CD4-positive, alpha-beta T cell treated with Interferon gamma for 1 hour (primary cell): ENCODE measurements at regions not wholly inside any gene's neighbourhood (a gene's known extent, or its start where the extent isn't known, plus 50 kb on each side); places are given as distances from the start of the nearest gene placed in this dataset.

Experiments
- DNase-seq: peaks from one replicate; pipeline ENCODE4 v3.0.0-alpha.2; 2020

DNA sequence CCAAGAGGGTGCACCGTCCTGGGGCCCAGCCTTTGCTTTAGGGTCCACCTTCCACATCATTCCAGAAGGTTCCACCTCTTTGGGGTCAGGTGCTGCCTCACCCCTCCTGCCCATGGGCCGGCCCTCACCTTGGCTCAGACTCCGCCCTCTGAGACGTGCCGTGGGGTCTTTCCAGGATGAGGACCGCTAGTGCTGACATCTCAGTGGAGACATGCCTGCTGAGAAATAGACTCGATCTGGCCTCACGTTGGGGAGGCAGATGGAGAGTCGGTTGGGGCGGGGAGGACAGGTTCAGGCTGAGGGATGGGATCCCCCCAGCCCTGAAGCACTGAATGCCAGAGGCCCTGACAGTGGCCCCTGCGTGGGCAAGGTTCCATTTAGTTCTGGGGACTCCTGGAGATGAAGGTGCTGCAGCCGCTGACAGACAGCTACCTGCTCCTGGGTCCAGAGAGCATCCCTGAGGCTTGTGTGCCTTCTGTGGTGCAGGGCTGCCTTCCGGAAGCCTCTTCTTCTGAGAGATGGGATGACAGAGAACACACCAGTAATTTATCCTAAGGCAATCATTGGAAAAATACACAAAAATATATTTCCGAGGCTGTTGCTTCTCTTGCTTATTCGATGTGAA, 185.3 kb downstream of the KIF26A start:
- DNase-seq = no peak

DNA sequence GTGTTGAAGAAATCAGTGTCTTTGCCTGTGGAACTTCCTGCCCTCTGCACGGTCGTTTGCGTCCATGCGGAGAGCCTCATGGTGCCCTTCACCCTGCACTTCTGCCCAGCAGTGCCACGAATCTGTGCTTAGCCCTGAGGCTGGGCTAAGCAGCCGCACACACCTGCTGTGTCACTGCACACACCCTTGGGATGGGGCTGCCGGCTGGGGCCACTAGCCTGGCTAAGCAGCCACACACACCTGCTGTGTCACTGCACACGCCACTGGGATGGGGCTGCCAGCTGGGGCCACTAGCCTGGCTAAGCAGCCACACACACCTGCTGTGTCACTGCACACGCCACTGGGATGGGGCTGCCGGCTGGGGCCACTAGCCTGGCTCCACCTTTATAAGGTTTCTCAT, 188.5 kb downstream of the KIF26A start:
- no peak for DNase-seq

DNA sequence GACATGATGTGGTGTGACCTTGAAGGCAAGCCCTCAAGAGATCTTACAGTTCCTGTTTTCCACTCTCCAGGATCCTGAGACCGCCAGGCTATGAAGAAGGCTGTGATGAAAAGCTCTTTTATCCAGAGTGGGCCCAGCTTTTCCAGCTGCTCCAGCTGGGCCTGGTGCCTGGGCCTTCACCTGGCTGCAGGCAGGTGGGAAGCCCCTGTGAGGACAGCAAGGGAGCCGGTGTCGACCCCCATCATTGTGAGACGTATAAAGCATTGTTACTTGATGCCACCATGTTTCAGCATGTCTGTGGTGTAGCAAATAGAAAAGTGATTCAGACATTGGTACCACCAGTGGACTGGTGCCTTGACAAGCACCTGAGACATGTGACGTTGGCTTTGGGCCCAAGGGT, 190.2 kb downstream of the KIF26A start:
- no peak for DNase-seq

DNA sequence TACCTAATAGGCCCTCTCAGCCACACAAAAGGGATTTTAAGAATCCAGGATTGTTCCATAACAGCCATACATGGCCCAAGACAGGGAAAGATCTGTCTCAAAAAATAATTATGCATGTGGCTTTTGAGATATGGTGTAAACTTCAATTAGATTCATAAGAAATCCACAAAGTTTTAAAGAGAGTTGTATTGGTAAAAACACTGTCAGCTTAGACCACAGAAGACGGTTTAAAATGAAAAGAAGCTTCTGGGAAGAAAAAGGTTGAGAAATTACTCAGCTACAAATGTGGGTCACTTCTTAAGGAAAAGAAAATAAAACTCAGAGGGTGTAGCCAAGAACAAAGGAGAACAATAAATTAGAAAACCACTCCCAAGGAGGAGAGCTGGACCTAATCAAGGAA, 191.4 kb downstream of the KIF26A start:
- DNase-seq = no peak

DNA sequence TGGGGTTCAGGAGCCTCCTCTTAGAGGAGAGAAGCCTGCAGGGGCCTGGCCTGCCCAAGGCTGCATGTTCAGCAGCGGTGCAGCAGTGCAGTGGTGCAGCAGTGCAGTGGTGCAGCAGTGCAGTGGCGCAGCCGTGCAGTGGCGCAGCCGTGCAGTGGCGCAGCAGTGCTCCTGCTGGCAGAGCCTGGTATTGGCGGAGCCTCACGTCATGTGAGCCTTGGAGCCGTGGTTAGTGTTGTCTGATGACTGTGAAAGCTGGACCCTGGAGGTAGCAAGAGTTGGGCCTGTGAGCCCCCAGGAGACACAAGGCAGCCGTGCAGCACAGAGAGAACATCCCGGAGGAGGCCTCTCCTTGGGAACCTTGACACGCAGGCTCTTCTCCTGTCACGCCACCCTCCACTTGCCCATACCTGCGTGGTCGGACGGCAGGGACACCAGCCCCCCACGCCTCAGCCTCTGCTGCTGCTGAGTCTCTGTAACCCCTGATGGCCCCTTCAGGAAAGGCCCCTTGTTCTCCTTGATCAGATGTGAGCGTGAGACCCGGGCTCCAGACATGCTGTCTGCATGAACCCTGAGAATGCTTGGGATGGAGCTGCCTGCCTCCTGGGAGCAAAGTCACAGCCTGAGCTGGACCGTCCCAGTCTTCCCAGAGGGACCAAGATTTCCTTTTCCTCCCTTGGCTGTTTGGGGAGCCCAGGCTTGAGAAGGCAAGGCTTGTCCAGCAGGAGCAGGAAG, 193.7 kb downstream of the KIF26A start:
- DNase-seq = no peak

DNA sequence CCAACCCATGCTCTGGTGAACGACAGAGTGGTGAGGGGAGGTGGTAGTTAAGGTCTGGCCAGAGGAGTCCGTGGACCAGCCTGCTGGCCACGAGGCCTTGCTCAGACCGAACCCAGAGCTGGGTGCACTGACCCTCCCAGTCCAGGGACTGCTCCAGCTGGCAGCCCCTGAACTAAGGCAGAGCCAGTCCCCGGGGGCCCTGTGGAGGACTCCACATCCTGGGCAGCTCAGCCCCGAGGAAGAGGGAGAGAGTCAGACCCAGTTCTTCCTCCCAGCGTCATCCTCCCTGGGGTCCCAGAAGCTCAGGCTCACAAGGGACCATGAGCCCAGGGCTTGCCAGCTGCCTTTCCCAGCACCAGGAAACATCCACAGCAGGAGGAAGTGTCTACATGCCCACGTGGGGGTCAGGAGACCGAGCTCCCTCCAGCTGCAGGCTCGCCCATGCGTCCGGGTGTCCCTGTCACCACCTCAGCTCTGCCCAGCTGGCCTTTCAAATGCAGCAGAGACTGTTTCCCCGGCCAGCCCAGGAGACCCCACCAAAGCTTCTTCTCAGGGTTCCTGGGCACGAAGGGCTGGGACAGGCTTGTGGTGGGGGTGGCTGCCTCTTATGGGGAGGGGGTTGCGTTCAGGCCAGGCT, 194.4 kb downstream of the KIF26A start:
- DNase-seq = no peak

DNA sequence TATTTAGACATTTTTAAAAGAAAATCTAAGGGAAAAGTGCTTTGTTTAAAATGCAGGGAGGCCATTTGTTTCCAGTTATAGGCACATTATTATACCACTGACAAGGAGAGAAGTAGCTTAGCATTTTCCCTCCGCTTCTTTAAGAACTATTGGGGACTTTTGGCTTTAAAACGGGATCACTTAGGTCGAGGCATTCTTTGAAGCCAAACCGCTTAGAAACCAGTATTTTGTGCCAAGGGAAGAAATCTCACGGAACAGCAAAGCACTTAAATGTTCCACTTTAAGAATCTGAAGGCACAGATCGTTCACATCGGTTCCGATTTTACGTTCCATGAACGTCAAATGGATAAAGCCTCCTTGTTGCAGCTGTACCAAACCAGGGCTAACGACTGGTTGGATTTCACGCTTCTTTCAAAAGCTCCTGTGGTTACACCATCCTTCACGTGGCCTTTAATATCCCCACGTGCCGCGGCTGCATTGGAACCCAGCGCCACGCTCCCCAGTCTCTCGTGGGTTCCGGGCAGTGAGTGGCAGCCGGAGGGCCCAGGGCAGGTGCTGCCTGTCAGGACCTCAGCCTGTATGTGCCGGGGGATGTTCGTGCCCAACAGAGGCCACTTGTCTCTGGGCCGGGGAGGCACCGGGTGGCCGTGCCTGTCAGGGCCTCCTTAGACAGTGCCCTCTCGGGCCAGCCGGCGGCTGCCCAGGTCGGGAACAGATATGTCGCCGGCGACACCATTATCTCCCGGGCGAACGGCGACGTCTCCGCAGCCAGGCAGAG, 195.4 kb downstream of the KIF26A start:
- no peak for DNase-seq

DNA sequence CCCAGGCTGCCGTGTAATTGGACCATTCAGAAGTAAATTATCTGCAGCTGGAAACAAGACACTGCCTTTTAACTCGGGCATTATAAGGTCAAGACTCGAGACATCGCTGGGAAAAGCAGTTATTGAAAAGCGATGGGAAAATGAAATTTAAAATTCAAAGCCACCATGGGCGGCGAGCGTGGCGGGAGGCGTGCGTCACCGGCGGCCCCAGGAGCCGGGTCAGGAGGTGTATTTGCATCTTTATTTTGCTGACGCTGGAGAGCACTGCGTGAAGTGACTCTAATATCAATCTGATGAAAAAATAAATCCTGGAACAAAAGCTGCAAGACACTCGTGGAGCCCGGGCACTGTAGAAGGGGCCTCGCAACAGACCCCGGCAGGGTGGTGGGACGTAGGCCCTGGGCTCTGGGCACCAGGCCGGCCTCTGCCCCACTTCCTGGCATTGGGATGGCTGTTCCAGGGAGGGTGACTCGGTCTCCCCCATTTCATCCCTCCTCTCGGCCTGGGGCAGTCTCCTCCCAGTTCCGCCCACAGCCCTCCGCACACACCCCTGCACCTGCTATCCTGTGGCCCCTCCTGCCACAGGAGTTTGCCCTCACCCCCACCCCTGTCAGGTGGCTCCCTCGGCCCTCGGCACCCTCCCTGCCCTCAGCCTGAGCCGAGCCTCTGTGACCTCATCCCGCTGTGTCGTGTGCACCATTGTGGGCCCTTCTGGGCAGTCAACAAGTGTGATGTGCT, 196.2 kb downstream of the KIF26A start:
- no peak for DNase-seq

DNA sequence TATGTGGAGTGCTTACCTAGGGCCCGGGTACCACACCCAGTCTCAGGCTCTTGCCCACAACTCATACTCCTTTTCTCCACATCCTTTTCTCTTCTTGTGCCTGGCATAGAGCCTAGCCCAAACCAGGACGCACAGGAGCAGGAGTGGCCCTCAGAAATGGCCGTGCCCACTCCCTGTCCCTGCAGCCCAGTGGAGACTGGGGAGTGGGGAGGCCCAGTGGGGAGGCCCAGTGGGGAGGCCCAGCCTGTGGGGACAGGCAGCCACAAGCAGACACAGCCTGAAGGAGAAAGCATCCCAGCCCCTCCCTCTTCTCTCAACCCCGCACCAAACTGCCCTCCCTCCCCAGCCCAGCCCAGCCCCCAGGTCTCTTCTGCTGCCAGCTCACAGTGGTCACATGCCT, 196.8 kb downstream of the KIF26A start:
- no peak for DNase-seq

DNA sequence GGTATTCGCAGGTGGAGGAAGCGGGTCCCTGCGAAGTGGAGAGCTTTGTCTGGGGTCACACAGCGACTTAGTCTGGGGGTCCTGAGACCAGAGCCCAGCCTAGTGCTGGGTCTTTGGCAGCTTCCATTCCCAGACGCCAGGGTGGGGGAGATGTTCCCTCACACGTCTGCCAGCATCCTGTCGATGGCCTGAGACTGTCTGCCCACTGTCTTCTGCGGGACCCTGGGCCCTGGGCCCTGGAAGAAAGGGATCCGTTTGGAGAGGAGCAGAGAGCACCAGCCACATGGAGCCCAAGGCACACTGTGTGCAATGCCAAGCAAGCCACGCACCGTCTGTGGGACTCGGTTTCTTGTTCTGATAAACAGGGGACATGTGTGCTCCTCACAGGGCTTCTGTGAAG, 197.2 kb downstream of the KIF26A start:
- no peak for DNase-seq

DNA sequence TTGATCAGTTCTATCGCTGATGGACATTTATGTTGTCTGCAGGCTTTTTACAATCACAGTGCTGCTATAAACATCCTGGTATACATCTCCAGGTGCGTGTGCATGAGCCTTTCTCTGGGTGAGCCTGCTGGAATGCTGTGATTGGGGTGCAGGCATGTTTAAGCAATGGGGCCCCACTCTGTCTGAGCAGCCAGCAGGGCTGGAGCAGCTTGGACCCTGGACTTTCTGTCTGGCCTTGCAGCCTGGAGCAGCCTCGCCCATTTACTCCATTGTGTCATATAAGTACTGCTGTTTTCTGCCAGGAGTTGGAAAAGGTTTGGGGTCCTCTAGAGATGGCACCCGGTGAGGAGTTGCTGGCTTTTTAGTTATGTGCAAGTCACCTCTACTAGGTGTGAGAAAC, 199.0 kb downstream of the KIF26A start:
- DNase-seq = no peak

DNA sequence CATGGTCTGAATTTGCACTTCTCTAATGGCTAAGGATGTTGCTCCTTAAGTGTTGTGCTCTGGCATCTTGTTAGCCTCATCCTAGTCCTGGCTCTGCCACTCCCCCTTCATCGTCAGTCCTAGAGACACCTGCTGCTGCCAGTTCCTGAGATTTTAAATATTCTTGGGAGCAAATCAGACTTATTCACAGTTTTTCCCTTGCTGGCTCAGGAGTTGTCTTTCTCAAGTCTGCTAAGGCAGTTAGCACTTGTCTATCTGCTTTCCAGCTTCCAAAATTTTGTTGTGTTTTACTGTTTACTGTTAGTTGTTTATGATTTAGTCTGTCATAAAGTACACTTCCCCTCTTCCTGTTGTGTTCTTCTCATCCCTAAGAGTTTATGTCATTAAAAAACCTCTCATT, 201.0 kb downstream of the KIF26A start:
- DNase-seq = no peak

DNA sequence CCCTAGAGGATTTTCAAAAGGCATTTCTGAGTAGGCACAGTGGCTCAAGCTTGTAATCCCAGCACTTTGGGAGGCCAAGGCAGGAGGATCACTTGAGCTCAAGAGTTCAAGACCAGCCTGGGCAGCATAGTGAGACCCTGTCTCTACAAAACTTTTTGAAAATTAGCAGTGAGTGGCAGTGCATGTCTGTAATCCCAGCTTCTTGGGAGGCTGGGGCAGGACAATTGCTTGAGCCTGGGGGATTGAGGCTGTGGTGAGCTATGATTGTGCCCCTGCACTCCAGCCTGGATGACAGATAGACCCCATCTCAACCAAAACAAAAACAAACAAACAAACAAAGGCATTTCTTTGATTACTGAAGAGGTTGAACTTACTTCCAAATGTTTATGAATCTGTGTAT, 201.4 kb downstream of the KIF26A start:
- DNase-seq = no peak

DNA sequence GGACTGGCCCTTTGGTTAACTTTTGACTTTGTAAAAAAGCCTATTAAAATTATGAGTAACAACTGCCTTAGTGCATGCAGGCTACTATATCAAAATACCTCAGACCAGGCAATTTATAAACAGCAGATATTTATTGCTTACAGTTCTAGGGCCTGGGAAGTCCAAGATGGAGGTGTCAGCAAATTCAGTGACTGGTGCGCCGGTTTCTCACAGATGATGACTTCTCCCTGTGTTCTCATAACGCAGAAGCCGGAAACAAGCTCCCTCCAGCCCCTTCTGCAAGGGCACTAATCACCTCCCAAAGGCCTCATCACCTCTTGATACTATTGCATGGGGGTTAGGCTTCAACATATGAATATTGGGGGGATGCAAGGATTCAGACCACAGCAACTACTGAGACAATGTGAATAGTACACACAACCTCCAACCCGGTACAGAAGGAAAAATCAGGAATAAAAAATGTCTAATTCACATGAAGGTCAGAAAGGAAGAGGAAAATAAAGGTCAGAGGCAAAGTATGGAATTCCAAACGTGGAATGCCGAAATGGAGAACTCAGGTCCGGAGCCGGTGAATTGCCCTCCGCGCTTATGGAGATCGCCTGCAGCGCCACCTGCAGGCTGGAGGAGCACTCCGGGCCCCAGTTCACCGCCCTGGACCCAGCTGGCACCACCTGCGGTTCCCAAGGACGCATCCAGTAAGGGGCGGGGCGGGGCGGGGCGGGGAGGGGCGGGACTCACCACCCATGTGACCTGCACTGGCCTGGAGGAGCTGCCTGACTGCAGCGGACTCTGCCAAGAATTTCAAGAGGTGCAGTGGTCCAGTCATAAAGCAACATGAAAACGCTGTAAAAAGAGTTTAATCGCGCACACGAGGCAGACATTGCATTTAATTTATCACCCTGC, 203.4 kb downstream of the KIF26A start:
- DNase-seq = no peak

DNA sequence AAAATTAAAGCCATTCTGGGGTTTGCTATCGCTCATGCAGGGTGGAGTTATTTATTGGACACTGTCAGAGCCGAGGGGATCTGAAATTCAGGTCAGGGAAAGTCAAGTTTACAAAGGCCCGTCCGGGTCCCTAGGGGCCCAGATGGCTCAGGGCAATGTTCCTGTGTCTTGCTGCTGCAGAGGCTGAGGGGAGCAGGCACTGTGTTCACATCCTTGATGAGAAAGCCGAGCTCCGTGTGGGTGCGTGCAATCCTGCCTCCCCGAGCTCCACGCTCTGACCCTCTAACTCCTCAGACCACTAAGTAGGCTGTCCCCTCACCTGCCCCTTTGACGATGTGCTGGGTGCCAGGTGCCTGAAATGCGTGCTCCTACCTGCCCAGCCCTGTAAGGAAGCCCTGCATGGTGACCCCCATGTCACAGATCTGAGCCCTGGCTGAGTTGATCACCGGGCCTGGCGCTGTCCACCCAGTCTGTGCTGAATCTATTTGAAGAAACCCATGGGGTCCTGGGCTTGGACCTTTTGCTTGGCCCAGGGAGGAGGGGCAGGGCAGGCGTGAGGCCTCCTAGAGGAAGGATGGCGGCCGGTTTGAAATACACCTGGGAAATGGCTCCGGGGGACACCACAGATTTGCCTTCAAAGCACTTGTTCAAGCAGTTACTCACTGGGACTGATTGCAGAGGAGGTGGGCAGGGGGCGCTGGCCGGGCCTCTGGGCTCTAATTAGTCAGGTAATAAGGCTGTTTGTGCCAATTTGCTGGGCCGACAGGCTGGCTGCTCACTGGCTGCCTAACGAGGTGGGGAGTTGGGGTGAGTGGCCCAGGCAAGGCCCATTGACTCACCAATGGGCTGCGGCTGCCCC, 204.3 kb downstream of the KIF26A start:
- no peak for DNase-seq

DNA sequence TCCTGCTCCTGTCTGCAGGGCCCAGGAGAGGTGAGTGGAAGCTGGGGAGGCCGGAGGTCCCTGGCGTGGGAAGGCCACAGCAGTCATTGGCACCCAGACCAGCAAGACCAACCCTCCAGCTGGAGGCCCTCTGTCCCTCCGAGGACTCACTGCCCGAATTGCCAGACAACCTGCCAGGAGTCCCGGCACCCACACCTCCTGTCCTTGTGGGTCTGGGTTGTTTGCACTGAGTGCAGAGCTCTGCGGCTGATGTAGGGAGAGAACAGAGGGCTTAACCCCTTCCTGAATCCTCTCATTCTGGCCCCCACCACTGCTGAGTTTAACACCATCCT, 204.9 kb downstream of the KIF26A start:
- no peak for DNase-seq

DNA sequence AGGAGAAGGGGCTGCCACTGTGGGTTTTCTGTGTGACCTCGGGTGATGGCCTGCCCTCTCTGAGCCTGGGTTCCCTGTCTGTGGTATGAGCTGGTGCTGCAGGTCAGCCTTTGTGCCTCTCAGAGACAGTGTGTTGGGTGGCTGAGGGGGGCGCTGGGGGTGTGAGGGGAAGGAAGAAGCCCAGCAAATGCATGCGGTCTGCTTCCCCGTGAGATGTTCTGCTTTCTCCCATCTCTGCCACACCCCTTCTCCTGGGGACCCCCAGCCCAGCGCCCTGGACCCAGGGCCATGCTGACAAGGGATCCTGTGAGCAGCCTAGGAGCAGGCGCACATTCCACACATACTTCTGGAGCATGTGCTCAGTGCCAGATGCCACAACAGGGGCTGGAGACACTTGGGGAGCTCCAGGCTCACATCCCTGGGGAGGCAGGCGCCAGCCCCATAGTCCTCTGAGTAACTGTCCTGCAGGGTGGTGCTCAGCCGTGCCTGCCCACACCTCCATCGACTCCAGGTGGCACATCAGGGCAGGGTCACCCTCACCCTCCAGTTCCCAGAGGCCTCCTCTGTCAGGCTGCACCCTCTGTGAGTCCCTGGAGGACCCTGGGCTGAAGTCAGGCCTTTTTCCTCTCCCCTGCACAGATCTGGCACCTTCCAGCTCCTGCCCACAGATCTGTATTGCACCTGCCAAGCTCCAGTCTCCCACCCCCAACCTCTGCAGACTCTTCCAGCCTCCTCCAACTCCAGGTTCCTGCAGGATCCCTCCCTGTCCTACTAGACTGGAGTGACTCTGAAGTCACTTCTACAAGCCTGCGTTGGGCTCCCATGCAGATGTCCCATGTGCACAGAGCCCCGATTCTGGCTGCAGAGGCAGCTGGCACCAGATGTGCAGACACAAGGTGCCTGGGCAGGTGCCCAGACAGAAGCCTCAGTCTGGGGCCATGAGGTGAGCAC, 205.6 kb downstream of the KIF26A start:
- DNase-seq = no peak

DNA sequence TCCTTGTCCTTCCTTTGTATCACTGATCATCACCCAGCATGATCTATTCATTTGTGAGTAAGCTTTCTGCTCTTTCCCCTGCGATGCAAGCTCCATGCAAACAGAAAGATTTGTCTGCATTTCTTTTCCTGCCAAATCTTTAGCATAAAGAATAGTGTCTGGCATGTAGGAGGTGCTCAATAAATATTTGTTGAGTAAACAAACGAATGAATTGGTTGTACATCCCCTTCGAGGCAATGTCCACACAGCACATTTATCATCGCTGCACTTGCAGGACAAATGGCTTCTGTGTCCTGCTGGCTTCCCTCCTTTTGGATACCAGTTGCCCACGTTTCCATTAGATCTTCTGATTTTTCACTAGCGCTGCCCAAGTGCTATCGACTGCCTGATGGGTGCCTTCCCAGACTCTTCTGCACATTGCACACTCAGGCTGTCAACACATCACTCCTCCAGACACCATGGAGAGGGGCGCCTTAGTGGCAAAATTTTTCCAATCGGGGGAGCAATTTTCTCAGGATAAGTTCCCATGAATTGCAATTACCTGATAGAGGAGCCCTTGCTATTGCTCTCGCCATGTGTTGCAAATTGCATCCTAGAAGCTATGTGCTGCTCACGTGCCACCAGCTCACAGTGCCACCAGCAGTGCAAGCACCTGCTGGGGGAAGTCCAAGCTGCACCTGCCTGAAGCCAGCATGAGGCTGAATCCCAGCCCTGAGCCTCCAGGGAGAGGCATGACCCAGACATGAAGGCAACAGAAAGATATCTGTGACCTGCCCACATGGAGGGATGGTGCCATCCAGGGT, 206.6 kb downstream of the KIF26A start:
- no peak for DNase-seq
